ENCODE measurements at regions not wholly inside any gene's neighbourhood (a gene's known extent, or its start where the extent isn't known, plus 50 kb on each side); places are given as distances from the start of the nearest gene placed in this dataset.
A peak's percentile ranks its signal among the peaks of the same experiment; 100 is the strongest.

DNA sequence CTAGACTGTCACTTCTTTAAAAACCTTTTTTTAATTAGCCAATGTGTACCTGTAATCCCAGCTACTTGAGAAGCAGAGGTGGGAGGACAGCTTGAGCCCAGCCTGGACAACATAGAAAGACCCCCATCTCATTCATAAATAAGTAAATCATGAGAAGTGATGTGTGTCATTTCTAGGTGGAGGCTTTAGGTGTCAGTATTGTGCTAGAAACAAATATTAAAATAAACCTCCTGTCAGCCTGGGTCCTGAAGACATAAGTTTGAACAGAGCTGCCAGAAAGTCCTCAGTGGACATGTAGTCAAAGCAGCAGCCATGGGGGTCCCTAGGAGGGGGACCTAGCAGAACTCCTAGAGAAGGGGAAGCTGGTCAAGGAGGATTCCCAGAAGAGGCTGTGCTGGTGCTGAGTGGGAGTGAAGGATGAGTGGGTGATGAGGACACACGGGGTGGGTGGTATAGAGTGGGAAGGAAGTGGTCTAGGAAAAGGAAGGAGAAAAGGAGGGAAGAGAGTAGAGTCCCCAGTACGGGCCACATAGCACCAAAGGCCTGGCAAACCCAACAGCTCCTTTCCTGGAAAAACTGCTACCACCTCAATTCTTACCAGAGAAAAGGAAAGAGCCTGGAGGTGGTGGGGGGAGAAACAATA, 316.6 kb upstream of the NCKAP5 start:
- TF ChIP-seq ZNF407 (IDR thresholded peaks at IDR 0.05; ENCODE audit: low read depth) = no peak
- TF ChIP-seq MLLT1 (IDR thresholded peaks at IDR 0.05) = no peak
- no peak for TF ChIP-seq ZNF133 (CRISPR knock-in tag; IDR thresholded peaks at IDR 0.05)
- TF ChIP-seq, protein P1, sequence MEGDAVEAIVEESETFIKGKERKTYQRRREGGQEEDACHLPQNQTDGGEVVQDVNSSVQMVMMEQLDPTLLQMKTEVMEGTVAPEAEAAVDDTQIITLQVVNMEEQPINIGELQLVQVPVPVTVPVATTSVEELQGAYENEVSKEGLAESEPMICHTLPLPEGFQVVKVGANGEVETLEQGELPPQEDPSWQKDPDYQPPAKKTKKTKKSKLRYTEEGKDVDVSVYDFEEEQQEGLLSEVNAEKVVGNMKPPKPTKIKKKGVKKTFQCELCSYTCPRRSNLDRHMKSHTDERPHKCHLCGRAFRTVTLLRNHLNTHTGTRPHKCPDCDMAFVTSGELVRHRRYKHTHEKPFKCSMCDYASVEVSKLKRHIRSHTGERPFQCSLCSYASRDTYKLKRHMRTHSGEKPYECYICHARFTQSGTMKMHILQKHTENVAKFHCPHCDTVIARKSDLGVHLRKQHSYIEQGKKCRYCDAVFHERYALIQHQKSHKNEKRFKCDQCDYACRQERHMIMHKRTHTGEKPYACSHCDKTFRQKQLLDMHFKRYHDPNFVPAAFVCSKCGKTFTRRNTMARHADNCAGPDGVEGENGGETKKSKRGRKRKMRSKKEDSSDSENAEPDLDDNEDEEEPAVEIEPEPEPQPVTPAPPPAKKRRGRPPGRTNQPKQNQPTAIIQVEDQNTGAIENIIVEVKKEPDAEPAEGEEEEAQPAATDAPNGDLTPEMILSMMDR (IDR thresholded peaks at IDR 0.05 in 2 of 3, conservative IDR thresholded peaks at IDR 0.05 in 1 of 3; ENCODE audit: insufficient read depth in 2 of 3, low read depth in 1 of 3, low read length in 3 of 3) = peak in 2 of 3 experiments; percentile 18 to 37; a peak in 2 of 6 replicates
- TF ChIP-seq ZSCAN32 (CRISPR knock-in tag; IDR thresholded peaks at IDR 0.05) = no peak
- TF ChIP-seq, protein P2, sequence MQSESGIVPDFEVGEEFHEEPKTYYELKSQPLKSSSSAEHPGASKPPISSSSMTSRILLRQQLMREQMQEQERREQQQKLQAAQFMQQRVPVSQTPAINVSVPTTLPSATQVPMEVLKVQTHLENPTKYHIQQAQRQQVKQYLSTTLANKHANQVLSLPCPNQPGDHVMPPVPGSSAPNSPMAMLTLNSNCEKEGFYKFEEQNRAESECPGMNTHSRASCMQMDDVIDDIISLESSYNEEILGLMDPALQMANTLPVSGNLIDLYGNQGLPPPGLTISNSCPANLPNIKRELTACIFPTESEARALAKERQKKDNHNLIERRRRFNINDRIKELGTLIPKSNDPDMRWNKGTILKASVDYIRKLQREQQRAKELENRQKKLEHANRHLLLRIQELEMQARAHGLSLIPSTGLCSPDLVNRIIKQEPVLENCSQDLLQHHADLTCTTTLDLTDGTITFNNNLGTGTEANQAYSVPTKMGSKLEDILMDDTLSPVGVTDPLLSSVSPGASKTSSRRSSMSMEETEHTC (IDR thresholded peaks at IDR 0.05) = no peak
- no peak for TF ChIP-seq CHD4 (IDR thresholded peaks at IDR 0.05; ENCODE audit: insufficient read depth, insufficient replicate concordance, low read depth, low read length, poor library complexity, severe bottlenecking)
- no peak for TF ChIP-seq POLR2AphosphoS5 (IDR thresholded peaks at IDR 0.05; ENCODE audit: control insufficient read depth, insufficient read depth, low read depth, low read length)
- no peak for TF ChIP-seq EZH2 (IDR thresholded peaks at IDR 0.05; ENCODE audit: borderline replicate concordance, low read depth, low read length)
- TF ChIP-seq JUNB (CRISPR knock-in tag; conservative IDR thresholded peaks at IDR 0.05) = no peak
- no peak for TF ChIP-seq GATAD2B (IDR thresholded peaks at IDR 0.05; ENCODE audit: borderline replicate concordance)
- TF ChIP-seq L3MBTL2 (IDR thresholded peaks at IDR 0.05) = no peak
- TF ChIP-seq NR2F6 (CRISPR knock-in tag; IDR thresholded peaks at IDR 0.05) = no peak
